Uterus (tissue), 3 donors: ENCODE measurements at regions not wholly inside any gene's neighbourhood (a gene's known extent, or its start where the extent isn't known, plus 50 kb on each side); places are given as distances from the start of the nearest gene placed in this dataset.

Experiments used
- DNase-seq, 2 donors: peaks; one replicate each; pipeline ENCODE4 v3.0.0-alpha.2; 2019 to 2020
- H3K27ac ChIP-seq, 2 donors: fragments of 200-600 bp; sonication (generic); 1 replicate in 1 of 2; 2 replicates in 1 of 2; pipeline ENCODE4 v1.5.1; 2016 to 2018
- H3K27me3 ChIP-seq, 2 donors: fragments of 200-600 bp; sonication (generic); one replicate each; pipeline ENCODE4 v1.5.1; 2018 to 2019; ENCODE audit warnings: control low read depth in 1 of 2
- H3K36me3 ChIP-seq, 2 donors: fragments of 200-600 bp; sonication (generic); one replicate each; pipeline ENCODE4 v1.5.1; 2019; ENCODE audit warnings: control low read depth in 1 of 2
- H3K4me1 ChIP-seq, 2 donors: fragments of 200-600 bp; sonication (generic); one replicate each; pipeline ENCODE4 v1.5.1; 2018 to 2019; ENCODE audit warnings: control low read depth in 1 of 2
- H3K4me3 ChIP-seq, 2 donors: fragments of 200-600 bp; sonication (generic); 1 replicate in 1 of 2; 2 replicates in 1 of 2; pipeline ENCODE4 v1.5.1; 2018 to 2019; ENCODE audit warnings: mild to moderate bottlenecking in 1 of 2
- H3K9me3 ChIP-seq, 2 donors: fragments of 200-600 bp; sonication (generic); one replicate each; pipeline ENCODE4 v1.5.1; 2019; ENCODE audit warnings: control low read depth in 1 of 2
- CTCF ChIP-seq, 4 experiments: fragments of 200-600 bp in 2 of 4; fragments of 450-650 bp in 2 of 4; sonication (generic) in 2 of 4; IDR thresholded peaks; one replicate each; pipeline ENCODE4 v1.5.1; 2016 to 2019; ENCODE audit warnings: antibody characterized with exemption in 4 of 4, mild to moderate bottlenecking in 2 of 4, moderate library complexity in 1 of 4
- POLR2A ChIP-seq, 2 donors: fragments of 450-650 bp; IDR thresholded peaks; one replicate each; pipeline ENCODE4 v1.6.1; 2016; ENCODE audit warnings: antibody characterized with exemption in 2 of 2, mild to moderate bottlenecking in 1 of 2, moderate library complexity in 1 of 2
- intact Hi-C: fragments of 100-400 bp; cut with DNase I; formaldehyde crosslinking; loops from one replicate; pipeline ENCODE4 v1.15.1; 2023; ENCODE audit warnings: low total_unique reads
- donor health status: DM: yes; HTN: yes; CAD: no.

GRCh38 chrX:9357518-9358114, 107.2 kb upstream of the TBL1X start:
- intact Hi-C loops, result no loop called here
- Histone ChIP-seq H3K9me3 (no peaks in the 10 kb centered on the region), H3K27ac (no peak overlapping the region), H3K36me3 (no peaks in the 10 kb centered on the region), H3K4me3 (no peak overlapping the region), H3K27me3 (no peaks in the 10 kb centered on the region), H3K4me1 (no peaks in the 10 kb centered on the region)
- no peak for DNase-seq
- TF ChIP-seq POLR2A (IDR thresholded peaks at IDR 0.05) (no peak), CTCF (IDR thresholded peaks at IDR 0.05) (no peak)

- no peak for TF ChIP-seq CTCF (IDR thresholded peaks at IDR 0.05)
- no peak for TF ChIP-seq POLR2A (IDR thresholded peaks at IDR 0.05)
- Histone ChIP-seq H3K4me3 (no peak overlapping the region), H3K9me3 (no peaks in the 10 kb centered on the region), H3K27me3 (no peaks in the 10 kb centered on the region), H3K27ac (no peak overlapping the region), H3K36me3 (no peaks in the 10 kb centered on the region), H3K4me1 (no peaks in the 10 kb centered on the region)
- no peak for DNase-seq
- intact Hi-C loops, result loop anchor here (10.0 kb wide), 1 partner anchor 82 kb away; no protein-coding TSS in a partner anchor
These were observed 102.4 kb upstream of the TBL1X start for GRCh38 chrX:9362363-9362928.

GRCh38 chrX:9367421-9367820, 97.4 kb upstream of the TBL1X start:
- intact Hi-C loops, result loop anchor here (10.0 kb wide), 1 partner anchor 77 kb away; no protein-coding TSS in a partner anchor

GRCh38 chrX:9368262-9368661, 96.6 kb upstream of the TBL1X start:
- Histone ChIP-seq H3K27ac (no peak overlapping the region), H3K4me3 (no peak overlapping the region), H3K9me3 (no peaks in the 10 kb centered on the region), H3K27me3 (no peaks in the 10 kb centered on the region), H3K4me1 (no peaks in the 10 kb centered on the region), H3K36me3 (no peaks in the 10 kb centered on the region)
- TF ChIP-seq CTCF (IDR thresholded peaks at IDR 0.05) (no peak), POLR2A (IDR thresholded peaks at IDR 0.05) (no peak)
- DNase-seq, result no peak
- intact Hi-C loops, result loop anchor here (10.0 kb wide), 1 partner anchor 77 kb away; no protein-coding TSS in a partner anchor

More at GRCh38 chrX:9367421-9367820, 97.4 kb upstream of the TBL1X start:
- no peaks in the 10 kb centered on the region for H3K4me1 ChIP-seq
- DNase-seq, result no peak
- no peak overlapping the region for H3K4me3 ChIP-seq
- TF ChIP-seq POLR2A (IDR thresholded peaks at IDR 0.05) (no peak), CTCF (IDR thresholded peaks at IDR 0.05) (no peak)
- H3K27ac ChIP-seq, result no peak overlapping the region
- no peaks in the 10 kb centered on the region for H3K27me3 ChIP-seq
- H3K9me3 ChIP-seq, result no peaks in the 10 kb centered on the region
- no peaks in the 10 kb centered on the region for H3K36me3 ChIP-seq

GRCh38 chrX:9369802-9370291, 95.0 kb upstream of the TBL1X start:
- intact Hi-C loops, result loop anchor here (10.0 kb wide), 1 partner anchor 75 kb away; no protein-coding TSS in a partner anchor
- Histone ChIP-seq H3K27ac (no peak overlapping the region), H3K4me1 (no peaks in the 10 kb centered on the region), H3K9me3 (no peaks in the 10 kb centered on the region), H3K36me3 (no peaks in the 10 kb centered on the region), H3K27me3 (no peaks in the 10 kb centered on the region), H3K4me3 (no peak overlapping the region)
- no peak for DNase-seq
- TF ChIP-seq POLR2A (IDR thresholded peaks at IDR 0.05) (no peak), CTCF (IDR thresholded peaks at IDR 0.05) (no peak)
